GM19452 (cell line): ENCODE measurements at regions not wholly inside any gene's neighbourhood (a gene's known extent, or its start where the extent isn't known, plus 50 kb on each side); places are given as distances from the start of the nearest gene placed in this dataset.
"Not testable (repeated sequence)": the region's sequence is repeated elsewhere in the genome, so short reads cannot be mapped to it uniquely, and the experiment has no call there.

Experiments
- ATAC-seq: cut with Tn5 transposase; IDR thresholded peaks from one replicate; pipeline ENCODE4 v1.9.1; 2021; ENCODE audit not compliant: unreplicated experiment

DNA sequence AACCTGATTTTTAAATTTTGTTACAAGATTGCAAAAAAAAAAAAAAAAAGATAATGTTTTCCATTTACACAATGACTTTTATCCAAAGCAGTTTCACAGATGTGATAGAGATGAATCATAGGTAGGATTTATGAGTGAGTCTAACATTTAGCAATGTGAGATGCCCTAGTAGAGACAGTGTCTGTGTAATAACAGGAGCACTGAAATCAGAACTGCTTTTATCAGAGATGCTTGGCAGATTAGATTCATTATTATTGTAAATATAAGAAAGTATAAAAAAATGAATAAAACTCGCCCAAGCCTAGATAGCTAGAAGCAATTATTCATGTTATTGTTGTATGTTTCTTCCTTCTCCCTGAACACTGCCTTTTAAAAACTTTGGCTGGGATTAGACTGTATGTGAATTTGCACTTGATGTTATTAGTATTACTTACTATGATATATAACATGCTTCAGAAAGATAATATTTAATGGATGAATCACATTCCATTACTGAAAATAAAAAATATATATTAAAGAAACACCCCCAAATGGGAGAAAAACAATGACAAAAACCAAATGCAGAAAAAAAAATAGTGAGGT is 567.3 kb upstream of the KLF4 start:
- ATAC-seq, result no peak

DNA sequence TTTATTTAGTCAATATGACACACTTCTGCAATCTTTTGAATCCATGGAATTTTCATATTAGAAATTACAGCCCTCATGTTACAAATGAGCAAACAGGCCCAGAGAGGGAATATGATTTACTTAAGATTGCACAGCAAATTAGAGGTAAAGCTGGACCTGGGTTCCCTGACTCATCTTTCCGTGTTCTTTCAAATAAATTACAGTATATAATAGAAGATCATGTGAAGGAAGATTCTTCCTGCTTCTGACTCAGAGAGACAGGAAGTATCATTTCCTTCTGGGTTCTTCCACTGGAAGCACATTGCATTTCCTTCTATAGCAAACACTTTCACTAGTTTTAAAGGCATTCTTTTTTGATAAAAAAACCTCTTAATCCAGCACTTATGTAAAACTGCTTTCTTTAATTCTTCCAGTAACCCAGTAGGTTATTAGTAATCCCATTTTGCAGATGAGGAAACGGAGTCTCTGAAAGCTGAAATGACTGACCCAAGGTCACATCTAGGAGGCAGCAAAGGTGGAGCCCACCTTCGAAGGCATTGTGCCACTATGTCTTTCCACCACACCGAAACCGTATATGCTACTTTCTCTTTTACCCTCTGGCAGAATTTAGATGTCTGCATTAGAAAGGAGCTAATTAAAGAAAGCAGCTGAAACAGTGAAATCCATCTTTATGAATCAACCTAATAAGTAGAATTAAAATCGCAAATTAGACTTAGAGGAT is 566.7 kb upstream of the KLF4 start:
- ATAC-seq, result no peak

- no peak for ATAC-seq
Observed at GRCh38 chr9:108054131-108054630, 564.6 kb upstream of the KLF4 start.

- no peak for ATAC-seq
Observed at GRCh38 chr9:108053555-108054061, 564.0 kb upstream of the KLF4 start.

DNA sequence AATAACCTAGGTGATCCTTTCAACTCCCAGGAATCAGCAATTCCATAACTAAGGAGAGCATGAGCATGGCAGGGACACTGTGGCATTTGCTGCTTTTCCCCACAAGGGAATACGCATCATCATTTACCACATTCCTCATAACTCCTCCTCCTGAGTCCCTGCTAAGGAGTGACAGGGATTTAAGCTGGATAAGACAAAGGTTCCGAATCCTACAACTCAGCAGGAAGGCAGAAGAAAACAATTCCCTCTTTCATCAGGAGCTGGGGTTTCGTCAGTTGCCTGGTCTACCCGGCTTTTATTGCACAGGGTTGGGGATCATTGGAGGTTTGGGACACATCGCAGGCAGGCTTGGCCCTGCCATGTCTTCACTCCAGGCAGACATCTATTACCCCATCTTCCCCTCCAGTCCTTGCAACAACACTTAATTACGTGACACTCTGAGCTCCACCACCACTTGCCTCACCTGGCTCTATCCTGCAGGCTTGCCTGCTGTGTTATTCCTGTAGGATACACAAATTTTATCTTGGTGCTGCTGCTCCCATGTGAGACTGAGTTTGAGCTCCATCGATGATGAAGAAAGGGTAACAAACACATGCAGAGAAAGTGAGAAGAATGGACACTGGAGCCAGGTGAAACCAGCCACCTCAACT is 563.0 kb upstream of the KLF4 start:
- no peak for ATAC-seq

DNA sequence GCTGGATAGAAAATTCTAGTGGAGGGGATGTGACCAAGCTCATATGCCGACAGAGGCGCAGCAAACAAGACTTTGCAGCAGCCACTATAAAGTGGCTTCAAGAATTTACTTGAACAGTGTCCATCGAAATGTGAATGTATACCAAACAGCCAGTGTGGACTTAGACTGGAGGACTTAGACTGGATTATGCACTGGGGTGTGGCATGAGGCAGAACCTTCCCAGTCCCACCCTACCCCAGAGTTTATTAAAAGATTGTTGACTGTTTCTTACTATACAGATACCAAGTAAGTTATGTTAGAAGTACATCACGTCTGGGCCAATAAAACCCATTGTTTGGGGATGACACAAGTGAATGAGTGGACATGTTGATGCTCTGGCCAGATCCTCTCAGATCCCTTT is 561.3 kb upstream of the KLF4 start:
- ATAC-seq, result no peak

- no peak for ATAC-seq
Observed at GRCh38 chr9:108049671-108050494, 560.3 kb upstream of the KLF4 start.

DNA sequence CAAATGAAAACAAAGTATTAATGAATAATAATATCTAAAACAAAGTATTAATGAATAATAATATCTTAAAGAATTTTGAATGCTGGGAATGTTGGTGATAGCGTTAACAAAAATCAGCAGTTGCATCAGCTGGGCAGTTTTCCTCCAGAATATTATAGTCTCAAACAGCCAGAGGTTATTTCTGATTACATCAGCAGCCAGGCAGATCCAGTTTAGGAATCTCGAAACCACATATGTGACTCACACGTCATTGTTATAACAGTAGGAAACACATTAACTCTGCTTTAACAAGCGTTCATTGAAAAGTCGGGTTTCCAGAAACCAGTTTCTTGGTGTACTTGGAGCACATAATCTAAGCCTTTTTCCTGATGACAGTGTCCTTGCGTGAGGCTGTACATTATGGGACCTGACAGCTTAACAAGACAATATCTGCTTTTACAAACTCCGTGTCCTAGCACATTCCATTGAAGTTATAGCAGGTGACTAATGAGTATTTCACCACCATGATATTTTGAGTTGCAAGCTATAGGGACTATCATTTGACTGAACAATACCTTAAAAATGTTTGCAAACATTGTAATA is 559.5 kb upstream of the KLF4 start:
- ATAC-seq, result no peak

GRCh38 chr9:108048406-108049025 is 558.9 kb upstream of the KLF4 start:
- no peak for ATAC-seq

GRCh38 chr9:108047777-108048176 is 558.2 kb upstream of the KLF4 start:
- not testable (repeated sequence) for ATAC-seq

DNA sequence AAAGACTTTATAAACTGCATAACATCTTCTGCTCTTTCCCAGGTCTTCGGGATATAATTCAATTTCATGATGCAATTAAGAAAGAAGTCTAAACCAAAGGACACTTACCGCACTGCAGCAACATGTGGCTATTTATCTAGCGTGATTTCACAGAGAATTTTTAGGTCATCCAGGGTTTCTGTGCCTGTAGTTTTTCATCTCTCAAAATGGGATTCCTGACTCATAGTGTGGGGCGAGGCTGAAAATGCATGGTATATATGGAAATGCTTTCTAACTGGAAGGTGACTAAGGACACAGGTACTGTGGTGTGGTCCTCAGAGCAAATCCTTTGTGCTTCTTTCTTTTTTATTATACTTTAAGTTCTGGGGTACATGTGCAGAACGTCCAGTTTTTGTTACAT is 557.7 kb upstream of the KLF4 start:
- ATAC-seq, result no peak

DNA sequence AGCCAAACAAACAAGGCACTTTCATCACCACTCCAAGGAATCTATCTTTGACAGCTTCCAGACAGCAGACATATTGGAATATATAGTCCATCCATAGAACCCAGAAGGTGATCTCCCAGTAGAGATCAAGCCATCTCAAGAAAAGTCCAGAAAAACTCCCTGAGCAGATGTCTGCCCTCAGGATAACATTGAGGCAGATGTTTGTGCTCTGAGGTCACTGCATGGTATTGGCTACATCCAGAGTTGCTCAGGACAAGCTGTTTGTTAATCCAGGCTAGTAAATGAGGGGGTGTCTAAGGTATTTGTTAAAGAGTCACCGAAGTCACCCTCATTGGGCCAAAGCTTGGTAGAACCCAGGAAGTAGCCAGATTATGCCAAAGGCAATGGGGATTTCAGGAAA is 556.3 kb upstream of the KLF4 start:
- ATAC-seq, result no peak

GRCh38 chr9:108043585-108043984 is 554.0 kb upstream of the KLF4 start:
- no peak for ATAC-seq

- no peak for ATAC-seq
Observed at GRCh38 chr9:108041551-108041950, 552.0 kb upstream of the KLF4 start.

DNA sequence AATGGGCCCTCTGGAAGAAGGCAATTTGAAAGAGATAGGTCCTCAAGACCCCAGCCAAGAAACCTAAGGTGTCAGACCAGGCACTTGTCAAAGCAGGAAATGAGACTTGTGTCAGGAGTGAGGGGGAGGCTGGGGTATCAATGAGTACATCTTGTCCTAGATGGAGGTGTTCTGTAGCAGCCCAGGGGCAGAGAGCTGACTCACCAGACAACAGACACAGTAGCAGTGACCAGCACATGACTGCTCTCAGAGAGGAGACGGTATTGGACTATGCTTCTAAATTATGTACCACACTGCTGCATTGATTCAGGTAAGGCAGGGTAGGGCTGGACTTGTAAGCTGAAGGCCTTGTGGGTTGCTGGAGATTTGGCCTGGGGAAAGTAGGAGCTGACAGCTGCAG is 551.2 kb upstream of the KLF4 start:
- ATAC-seq, result no peak

DNA sequence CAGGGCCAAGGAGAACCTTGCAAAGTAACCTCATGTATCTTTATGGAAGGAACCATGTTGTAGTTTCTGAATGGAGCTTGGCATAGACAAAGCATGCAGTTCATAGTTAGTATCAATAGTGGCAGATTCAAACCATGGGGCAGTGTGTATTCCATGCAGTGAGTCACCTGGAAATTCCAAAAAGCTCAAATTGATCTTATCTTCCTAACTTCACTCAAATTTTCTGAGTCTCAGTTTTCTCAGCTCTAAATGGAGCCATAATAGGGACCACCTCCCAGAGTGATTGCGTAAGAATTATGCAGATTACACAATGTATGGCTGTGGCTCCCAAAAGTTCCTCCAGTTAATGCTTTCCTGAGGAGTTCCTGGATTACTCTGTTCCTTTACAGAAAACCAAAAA is 549.9 kb upstream of the KLF4 start:
- ATAC-seq, result no peak

GRCh38 chr9:108039012-108039411 is 549.4 kb upstream of the KLF4 start:
- ATAC-seq, result no peak

- no peak for ATAC-seq
Observed at GRCh38 chr9:108035487-108035886, 545.9 kb upstream of the KLF4 start.

DNA sequence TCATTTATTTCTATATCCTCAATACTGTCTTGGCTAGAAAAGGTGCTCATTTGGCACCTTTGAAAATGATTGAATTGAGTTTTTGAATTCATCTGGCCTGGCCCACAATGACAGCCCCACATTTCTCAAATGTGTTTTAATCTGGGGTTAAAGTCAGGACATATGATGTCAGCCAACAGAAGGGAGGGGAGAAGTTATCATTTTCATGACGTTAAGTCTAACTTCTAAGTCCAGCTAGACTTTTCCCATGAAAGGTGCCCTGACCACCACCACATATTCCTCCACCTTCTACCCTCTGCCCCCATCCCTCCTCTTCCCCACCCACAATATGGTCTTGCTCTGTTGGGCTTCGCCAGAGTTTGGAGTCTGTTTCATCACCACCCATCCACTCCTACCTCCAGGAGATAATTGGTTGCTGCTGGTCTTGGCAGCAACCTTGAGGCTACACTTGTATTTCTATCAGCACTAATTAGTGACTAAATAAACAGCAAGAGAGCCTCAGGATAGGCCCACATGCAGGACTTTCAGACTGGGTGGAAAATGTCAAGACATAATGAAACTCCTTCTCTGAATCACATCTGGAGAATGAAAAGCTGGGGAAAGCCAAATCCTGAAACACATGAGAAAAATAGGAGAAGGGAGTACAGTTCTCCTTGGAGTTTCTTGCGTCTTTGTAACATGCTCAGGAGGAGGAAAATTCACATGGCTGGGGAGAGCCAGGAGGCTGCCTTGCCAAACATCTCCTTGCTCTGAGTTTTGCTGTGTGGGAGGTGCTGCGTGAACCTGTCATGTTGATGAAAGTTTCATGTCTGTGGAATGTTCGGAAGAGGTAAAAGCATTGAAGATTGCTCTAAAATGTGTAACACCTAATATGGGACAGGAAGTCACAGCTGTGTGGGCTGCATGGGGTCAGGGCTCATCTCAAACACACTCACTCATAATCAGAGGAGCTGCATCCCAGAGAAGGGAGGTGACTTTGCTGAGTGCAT is 544.7 kb upstream of the KLF4 start:
- no peak for ATAC-seq
